ENCODE measurements at regions not wholly inside any gene's neighbourhood (a gene's known extent, or its start where the extent isn't known, plus 50 kb on each side); places are given as distances from the start of the nearest gene placed in this dataset.

GRCh38 chr3:39718674-39719595 is 90.5 kb upstream of the MYRIP start:
- BruUV-seq (replicated peaks) = no TSS peak
- Histone ChIP-seq H3K9me1 (ENCODE audit: insufficient read depth, low read length) (no peaks in the 10 kb centered on the region), H3K27me3 (ENCODE audit: control insufficient read depth, insufficient read depth, low read length) (no peaks in the 10 kb centered on the region), H3K23ac (ENCODE audit: low read depth, low read length) (no peak overlapping the region), H2AFZ (replicated peaks; ENCODE audit: low read length, poor library complexity) (no peak overlapping the region), H3K4me1 (ENCODE audit: control insufficient read depth, insufficient read depth, low read length) (no peaks in the 10 kb centered on the region), H3K27ac (ENCODE audit: insufficient read depth, low read length) (no peak overlapping the region), H3K4me2 (ENCODE audit: low read depth, low read length) (no peak overlapping the region), H2BK20ac (ENCODE audit: low read depth, low read length) (no peak overlapping the region), H3K4me3 (ENCODE audit: insufficient read depth, low read depth, low read length) (no peak overlapping the region), H2BK15ac (ENCODE audit: low read depth, low read length) (no peak overlapping the region), H4K20me1 (ENCODE audit: insufficient read depth, low read length) (no peaks in the 10 kb centered on the region), H3K18ac (ENCODE audit: low read depth, low read length) (no peak overlapping the region), H2AK5ac (ENCODE audit: low read depth, low read length) (no peak overlapping the region), H3K56ac (ENCODE audit: extremely low read depth, insufficient read depth, low read length) (no peak overlapping the region), H4K91ac (ENCODE audit: insufficient read depth, low read depth, low read length) (no peak overlapping the region), H2BK5ac (ENCODE audit: low read depth, low read length, poor library complexity, severe bottlenecking) (no peak overlapping the region), H3K14ac (replicated peaks; ENCODE audit: low read depth, low read length) (no peak overlapping the region), H3K36me3 (ENCODE audit: control insufficient read depth, insufficient read depth, low read length) (no peaks in the 10 kb centered on the region), H4K8ac (ENCODE audit: low read depth in 2 of 2, low read length in 2 of 2) (no peak overlapping the region), H2BK120ac (ENCODE audit: low read depth, low read length) (no peak overlapping the region), H3K4ac (ENCODE audit: low read depth, low read length) (no peak overlapping the region), H4K5ac (ENCODE audit: low read depth, low read length) (no peak overlapping the region), H3K9me3 (ENCODE audit: control insufficient read depth, insufficient read depth, low read length) (no peaks in the 10 kb centered on the region; the same call in 1 of the 2 replicates), H2AK9ac (replicated peaks; ENCODE audit: low read depth, low read length, poor library complexity) (no peak overlapping the region), H3K9ac (ENCODE audit: low read depth, low read length) (no peak overlapping the region), H3K79me1 (ENCODE audit: low read depth in 1 of 2, low read length in 2 of 2) (no peaks in the 10 kb centered on the region)
- ChIA-PET POLR2A (ENCODE audit: unreplicated experiment) (no interaction called here), CTCF (no interaction called here)
- ATAC-seq (ENCODE audit: low read depth) (no peak), DNase-seq (peak; percentile 1)
- intact Hi-C loops (cut with micrococcal nuclease) (no loop called here), dilution Hi-C loops (cut with HindIII; ENCODE audit: low sequenced_read_pairs, unreplicated experiment) (no loop called here), in situ Hi-C loops (cut with MboI; ENCODE audit: low sequenced_read_pairs) (no loop called here)
- TF ChIP-seq RCOR1 (IDR thresholded peaks at IDR 0.05; ENCODE audit: insufficient replicate concordance, low read length) (no peak), NFE2L2 (IDR thresholded peaks at IDR 0.05; ENCODE audit: low read depth, low read length) (no peak), RFX5 (IDR thresholded peaks at IDR 0.05; ENCODE audit: low read depth, low read length) (no peak), SMC3 (IDR thresholded peaks at IDR 0.05; ENCODE audit: low read depth, low read length) (no peak), RAD21 (IDR thresholded peaks at IDR 0.05; ENCODE audit: low read length) (no peak), MAZ (IDR thresholded peaks at IDR 0.05; ENCODE audit: borderline replicate concordance, low read depth, low read length) (no peak), ELK1 (IDR thresholded peaks at IDR 0.05; ENCODE audit: borderline replicate concordance, low read depth, low read length) (no peak), CTCF (conservative IDR thresholded peaks at IDR 0.05; ENCODE audit: low read depth, low read length) (no peak), BHLHE40 (IDR thresholded peaks at IDR 0.05; ENCODE audit: low read depth, low read length) (no peak), CEBPB (IDR thresholded peaks at IDR 0.05; ENCODE audit: low read depth, low read length) (no peak), POLR2A (IDR thresholded peaks at IDR 0.05; ENCODE audit: low read depth, low read length) (no peak), FOS (IDR thresholded peaks at IDR 0.05; ENCODE audit: low read depth, low read length) (no peak), MAFK (IDR thresholded peaks at IDR 0.05; ENCODE audit: low read depth, low read length) (no peak), MXI1 (IDR thresholded peaks at IDR 0.05; ENCODE audit: borderline replicate concordance, low read depth, low read length) (no peak), CHD1 (IDR thresholded peaks at IDR 0.05; ENCODE audit: low read depth, low read length) (no peak)
- WGBS, 2 experiments (ENCODE audit: extremely low coverage in 2 of 2, insufficient read length in 1 of 2) = no CpG with 5 or more reads among the region's 7 CpGs

All from IMR-90 (cell line).